ENCODE measurements at regions not wholly inside any gene's neighbourhood (a gene's known extent, or its start where the extent isn't known, plus 50 kb on each side); places are given as distances from the start of the nearest gene placed in this dataset.

- TF ChIP-seq POLR2A (IDR thresholded peaks at IDR 0.05) (no peak), CTCF (IDR thresholded peaks at IDR 0.05) (no peak)
These were observed 614.4 kb downstream of the BCKDHB start for GRCh38 chr6:80720824-80721223.
